AG10803 (cell line): ENCODE measurements at regions not wholly inside any gene's neighbourhood (a gene's known extent, or its start where the extent isn't known, plus 50 kb on each side); places are given as distances from the start of the nearest gene placed in this dataset.
A peak's percentile ranks its signal among the peaks of the same experiment; 100 is the strongest.

ENCODE experiments used
- DNase-seq: peaks from one replicate; pipeline ENCODE4 v3.0.0; 2010; ENCODE audit warnings: low read depth
- H3K4me3 ChIP-seq: 2 replicates; pipeline ENCODE4 v1.5.1; 2011; ENCODE audit warnings: mild to moderate bottlenecking, low read length, control low read depth
- TF ChIP-seq, protein P1 (sequence below): conservative IDR thresholded peaks from 2 replicates; pipeline ENCODE4 v1.5.1; 2011; ENCODE audit warnings: mild to moderate bottlenecking, low read length, control low read depth, inconsistent platforms

DNA sequence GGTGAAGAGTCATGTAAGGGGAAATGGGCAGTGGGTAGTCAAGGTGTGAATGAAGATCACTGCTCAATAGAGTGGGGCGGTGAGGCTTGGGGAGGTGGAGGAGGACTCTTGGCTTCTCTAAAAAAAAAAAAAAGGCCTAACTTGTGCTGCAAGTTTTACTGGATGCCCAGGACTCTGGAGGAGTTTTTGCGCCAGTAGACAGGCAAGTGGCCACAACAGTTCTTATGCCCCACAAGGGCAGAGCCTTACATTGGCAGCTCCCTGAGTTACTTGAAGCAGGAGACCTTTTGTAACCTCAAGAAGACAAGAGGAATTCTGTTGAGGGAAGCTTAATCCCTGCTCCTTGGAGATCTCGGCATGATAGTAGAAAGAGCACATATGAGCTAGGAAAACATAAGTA is 54.9 kb upstream of the PPP2R5A start:
- DNase-seq, result no peak
- TF ChIP-seq, protein P1, sequence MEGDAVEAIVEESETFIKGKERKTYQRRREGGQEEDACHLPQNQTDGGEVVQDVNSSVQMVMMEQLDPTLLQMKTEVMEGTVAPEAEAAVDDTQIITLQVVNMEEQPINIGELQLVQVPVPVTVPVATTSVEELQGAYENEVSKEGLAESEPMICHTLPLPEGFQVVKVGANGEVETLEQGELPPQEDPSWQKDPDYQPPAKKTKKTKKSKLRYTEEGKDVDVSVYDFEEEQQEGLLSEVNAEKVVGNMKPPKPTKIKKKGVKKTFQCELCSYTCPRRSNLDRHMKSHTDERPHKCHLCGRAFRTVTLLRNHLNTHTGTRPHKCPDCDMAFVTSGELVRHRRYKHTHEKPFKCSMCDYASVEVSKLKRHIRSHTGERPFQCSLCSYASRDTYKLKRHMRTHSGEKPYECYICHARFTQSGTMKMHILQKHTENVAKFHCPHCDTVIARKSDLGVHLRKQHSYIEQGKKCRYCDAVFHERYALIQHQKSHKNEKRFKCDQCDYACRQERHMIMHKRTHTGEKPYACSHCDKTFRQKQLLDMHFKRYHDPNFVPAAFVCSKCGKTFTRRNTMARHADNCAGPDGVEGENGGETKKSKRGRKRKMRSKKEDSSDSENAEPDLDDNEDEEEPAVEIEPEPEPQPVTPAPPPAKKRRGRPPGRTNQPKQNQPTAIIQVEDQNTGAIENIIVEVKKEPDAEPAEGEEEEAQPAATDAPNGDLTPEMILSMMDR, result no peak
- H3K4me3 ChIP-seq, result no peak overlapping the region

DNA sequence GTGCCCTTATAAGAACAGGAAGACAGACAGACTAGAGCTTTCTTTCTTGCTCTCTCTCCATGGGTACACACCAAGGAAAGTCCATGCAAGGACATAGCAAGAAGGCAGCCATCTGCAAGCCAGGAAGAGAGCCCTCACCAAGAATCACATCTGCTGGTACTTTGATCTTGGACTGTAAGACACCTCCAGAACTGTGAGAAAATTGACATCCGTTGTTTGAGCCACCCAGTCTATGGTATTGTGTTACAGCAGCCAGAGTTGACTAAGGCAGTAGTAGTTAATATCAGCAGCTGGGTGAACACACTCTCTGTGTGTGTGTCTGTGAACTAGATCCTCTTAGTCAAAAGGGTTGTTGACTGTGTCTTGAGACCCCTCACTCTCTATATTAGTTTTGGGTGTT is 53.8 kb upstream of the PPP2R5A start:
- H3K4me3 ChIP-seq, result no peak overlapping the region
- TF ChIP-seq, protein P1, result no peak
- no peak for DNase-seq

DNA sequence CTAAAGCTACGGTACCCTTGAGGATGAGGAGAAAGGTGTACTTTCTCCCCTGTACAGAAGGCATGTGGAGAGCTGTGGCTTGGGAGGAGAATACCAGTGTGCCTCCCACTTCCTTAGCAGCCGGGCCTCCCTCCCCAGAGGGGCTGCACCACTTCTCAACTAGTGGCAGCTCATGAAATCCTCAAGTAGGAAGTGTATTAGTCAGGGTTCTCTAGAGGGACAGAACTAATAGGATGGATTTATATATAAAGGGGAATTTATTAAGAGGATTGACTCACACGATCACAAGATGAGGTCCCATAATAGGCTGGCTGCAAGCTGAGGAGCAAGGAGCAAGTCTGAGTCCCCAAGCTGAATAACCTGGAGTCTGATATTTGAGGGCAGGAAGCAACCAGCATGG is 53.1 kb upstream of the PPP2R5A start:
- DNase-seq, result no peak
- no peak overlapping the region for H3K4me3 ChIP-seq
- TF ChIP-seq, protein P1, result no peak

DNA sequence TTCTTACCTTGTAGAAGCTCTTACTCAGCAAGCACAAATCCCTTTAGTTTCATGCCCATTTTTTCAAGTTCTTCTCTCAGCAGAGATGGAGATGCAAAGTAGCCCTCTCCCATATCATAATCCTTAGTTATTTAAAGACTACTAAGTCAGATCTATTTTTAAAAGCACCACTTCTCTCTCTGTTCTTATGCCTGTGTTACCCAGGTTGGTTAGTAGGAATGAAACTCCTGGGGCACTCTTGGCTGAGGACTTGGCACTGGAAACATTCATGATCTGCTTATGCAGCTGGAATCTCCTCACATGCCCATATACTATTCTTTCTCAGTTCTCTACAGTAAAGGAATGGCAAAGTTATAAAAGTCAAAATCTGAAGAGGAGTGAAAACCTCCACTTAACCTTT is 51.9 kb upstream of the PPP2R5A start:
- H3K4me3 ChIP-seq, result no peak overlapping the region
- TF ChIP-seq, protein P1, result no peak
- no peak for DNase-seq

DNA sequence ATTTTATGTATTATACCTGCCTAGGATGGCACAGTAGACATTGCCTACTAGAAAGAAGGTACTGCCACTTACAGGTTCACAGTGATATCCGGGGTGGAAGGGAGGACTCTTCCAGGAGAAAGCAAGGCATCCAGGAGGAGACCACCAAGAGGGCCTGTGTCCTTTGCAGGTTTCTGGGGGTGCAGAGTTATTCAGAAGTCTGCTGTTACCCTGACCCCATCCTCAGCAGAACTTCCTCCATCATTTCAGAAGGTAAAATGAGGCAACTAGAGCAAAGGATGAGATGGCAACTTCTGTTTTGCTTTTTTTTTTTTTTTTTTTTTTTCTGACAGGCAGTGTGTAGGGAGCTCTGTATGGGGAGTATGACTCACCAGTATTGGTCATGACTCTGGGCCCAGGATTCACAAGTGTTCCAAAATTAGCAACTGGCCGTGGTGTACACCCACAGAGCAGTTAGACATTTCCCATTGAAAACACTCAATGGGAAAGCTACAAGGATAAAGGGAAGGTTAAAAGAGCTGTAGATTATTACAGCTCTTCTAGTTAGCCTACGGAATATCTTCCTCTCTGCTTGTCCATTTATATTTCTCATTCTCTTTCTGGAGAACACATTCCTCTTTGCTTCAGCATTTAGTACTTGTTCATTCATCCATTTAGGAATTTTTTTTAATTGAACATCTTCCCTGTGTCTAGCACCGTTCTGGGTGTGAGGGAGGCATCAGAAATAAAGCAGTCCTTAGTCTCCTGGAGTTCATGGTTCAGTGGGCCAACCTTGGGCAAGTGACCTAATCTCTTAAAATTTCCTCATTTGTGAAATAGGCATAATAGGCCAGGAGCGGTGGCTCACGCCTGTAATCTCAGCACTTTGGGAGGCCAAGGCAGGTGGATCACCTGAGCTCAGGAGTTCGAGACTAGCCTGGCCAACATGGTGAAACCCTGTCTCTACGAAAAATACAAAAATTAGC is 50.5 kb upstream of the PPP2R5A start:
- no peak overlapping the region for H3K4me3 ChIP-seq
- DNase-seq, result peak; percentile 95
- TF ChIP-seq, protein P1, result no peak
